ENCODE measurements at regions not wholly inside any gene's neighbourhood (a gene's known extent, or its start where the extent isn't known, plus 50 kb on each side); places are given as distances from the start of the nearest gene placed in this dataset.

- TF ChIP-seq, protein P1, sequence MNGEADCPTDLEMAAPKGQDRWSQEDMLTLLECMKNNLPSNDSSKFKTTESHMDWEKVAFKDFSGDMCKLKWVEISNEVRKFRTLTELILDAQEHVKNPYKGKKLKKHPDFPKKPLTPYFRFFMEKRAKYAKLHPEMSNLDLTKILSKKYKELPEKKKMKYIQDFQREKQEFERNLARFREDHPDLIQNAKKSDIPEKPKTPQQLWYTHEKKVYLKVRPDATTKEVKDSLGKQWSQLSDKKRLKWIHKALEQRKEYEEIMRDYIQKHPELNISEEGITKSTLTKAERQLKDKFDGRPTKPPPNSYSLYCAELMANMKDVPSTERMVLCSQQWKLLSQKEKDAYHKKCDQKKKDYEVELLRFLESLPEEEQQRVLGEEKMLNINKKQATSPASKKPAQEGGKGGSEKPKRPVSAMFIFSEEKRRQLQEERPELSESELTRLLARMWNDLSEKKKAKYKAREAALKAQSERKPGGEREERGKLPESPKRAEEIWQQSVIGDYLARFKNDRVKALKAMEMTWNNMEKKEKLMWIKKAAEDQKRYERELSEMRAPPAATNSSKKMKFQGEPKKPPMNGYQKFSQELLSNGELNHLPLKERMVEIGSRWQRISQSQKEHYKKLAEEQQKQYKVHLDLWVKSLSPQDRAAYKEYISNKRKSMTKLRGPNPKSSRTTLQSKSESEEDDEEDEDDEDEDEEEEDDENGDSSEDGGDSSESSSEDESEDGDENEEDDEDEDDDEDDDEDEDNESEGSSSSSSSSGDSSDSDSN (IDR thresholded peaks at IDR 0.05; ENCODE audit: borderline replicate concordance in 1 of 2, low read depth in 2 of 2, low read length in 2 of 2), result no peak
Measured at GRCh38 chr6:141141870-141142269, 990.9 kb upstream of the GJE1 start (continued).

DNA sequence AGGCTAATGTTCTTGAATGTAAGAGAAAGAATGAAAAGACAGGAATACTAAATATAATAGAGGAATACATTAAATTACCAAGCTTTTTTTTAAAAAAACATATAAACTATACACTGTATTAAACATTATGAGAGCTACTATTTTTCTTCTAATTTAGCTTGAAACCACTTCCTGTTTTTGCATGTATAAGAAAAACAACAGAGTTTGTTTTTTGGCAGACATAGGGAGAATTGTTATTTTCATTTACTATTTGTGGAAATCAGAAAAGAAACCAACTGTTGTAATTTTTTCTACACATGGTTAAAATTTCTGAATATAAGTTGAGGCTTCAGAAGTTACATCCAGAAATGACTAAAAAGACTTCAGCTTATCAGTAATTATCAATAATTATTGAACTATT is 991.8 kb upstream of the GJE1 start:
- H3K9me1 ChIP-seq (ENCODE audit: control insufficient read depth, insufficient read depth, low read length), result no peaks in the 10 kb centered on the region
- no peaks in the 10 kb centered on the region for H3K27me3 ChIP-seq (ENCODE audit: control insufficient read depth in 2 of 2, insufficient read depth in 2 of 2, low read length in 2 of 2)
- intact Hi-C loops (cut with micrococcal nuclease), result no loop called here
- POLR2A ChIA-PET, result no interaction called here
- H3K4me2 ChIP-seq (ENCODE audit: insufficient read depth, low read length), result no peak overlapping the region
- H3K4me1 ChIP-seq (replicated peaks in 1 of 2; ENCODE audit: control insufficient read depth in 2 of 2, insufficient read depth in 2 of 2, low read length in 2 of 2), result no peaks in the 10 kb centered on the region
- no peak for TF ChIP-seq HDAC8 (tag; IDR thresholded peaks at IDR 0.05)
- no peak for TF ChIP-seq ZNF224 (CRISPR knock-in tag; IDR thresholded peaks at IDR 0.05)
- TF ChIP-seq E2F8 (IDR thresholded peaks at IDR 0.05; ENCODE audit: low read depth, partially characterized antibody), result no peak
- no peak for TF ChIP-seq AFF4 (CRISPR knock-in tag; IDR thresholded peaks at IDR 0.05)
- no peak for TF ChIP-seq SOX6 (IDR thresholded peaks at IDR 0.05)
- TF ChIP-seq NR4A1 (CRISPR knock-in tag; IDR thresholded peaks at IDR 0.05), result no peak
- TF ChIP-seq NR4A1 (tag; IDR thresholded peaks at IDR 0.05), result no peak
- TF ChIP-seq MCM3 (IDR thresholded peaks at IDR 0.05), result no peak
- TF ChIP-seq XRCC3 (IDR thresholded peaks at IDR 0.05), result no peak
- no peaks in the 10 kb centered on the region for H3K79me2 ChIP-seq (ENCODE audit: control insufficient read depth, insufficient read depth, low read length)
- H3K4me3 ChIP-seq, result no peak overlapping the region
- no peaks in the 10 kb centered on the region for H4K20me1 ChIP-seq (replicated peaks; ENCODE audit: control insufficient read depth, insufficient read depth, low read length)
- CTCF ChIA-PET (ENCODE audit: low intra/inter-chr PET ratio), result no interaction called here
- H3K9ac ChIP-seq (ENCODE audit: insufficient read depth in 1 of 2, low read depth in 2 of 2, low read length in 2 of 2), result no peak overlapping the region
- no peak overlapping the region for H3K27ac ChIP-seq (ENCODE audit: extremely low read depth, low read depth, low read length)
- ATAC-seq (no peak), FAIRE-seq (no peak), DNase-seq (ENCODE audit: extremely low read depth in 1 of 4, low spot score in 3 of 4) (no peak)
- no peaks in the 10 kb centered on the region for H3K9me3 ChIP-seq (replicated peaks; ENCODE audit: control insufficient read depth, insufficient read depth, low read depth, low read length)
- no peaks in the 10 kb centered on the region for H3K36me3 ChIP-seq (ENCODE audit: control insufficient read depth, insufficient read depth, low read length)
- in situ Hi-C loops (cut with MboI), result no loop called here
- no peak overlapping the region for H2AFZ ChIP-seq (ENCODE audit: low read depth, low read length)
- BruUV-seq (replicated peaks), result no TSS peak

Measured in K562 (cell line).